ENCODE measurements at regions not wholly inside any gene's neighbourhood (a gene's known extent, or its start where the extent isn't known, plus 50 kb on each side); places are given as distances from the start of the nearest gene placed in this dataset.

DNA sequence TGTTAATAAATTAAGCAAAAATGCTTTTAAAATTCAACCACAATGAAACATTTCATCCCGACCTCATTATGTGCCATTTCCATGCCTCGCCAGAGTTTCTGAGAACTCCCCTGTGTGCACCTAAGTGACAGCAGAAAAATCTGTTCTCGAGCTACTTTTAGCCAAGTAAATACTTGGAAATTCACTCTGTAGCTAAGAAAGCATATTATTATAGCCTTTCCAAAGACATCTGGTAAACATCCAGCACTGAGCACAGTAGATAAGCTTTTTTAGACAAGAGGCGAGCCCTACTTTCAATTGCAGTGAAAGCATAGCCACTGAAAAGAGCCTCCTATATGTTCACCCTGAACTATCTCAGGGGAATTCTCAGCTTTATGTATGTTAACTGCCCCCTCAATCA, 242.8 kb upstream of the PSMD7 start:
- Histone ChIP-seq H4K20me1 (replicated peaks in 1 of 2; ENCODE audit: control insufficient read depth in 1 of 2, insufficient read depth in 2 of 2, low read length in 2 of 2) (no peaks in the 10 kb centered on the region), H2BK5ac (ENCODE audit: low read depth, low read length) (no peak overlapping the region), H3K23me2 (ENCODE audit: low read depth, low read length) (no peaks in the 10 kb centered on the region; the same call in 1 of the 2 replicates), H3K18ac (ENCODE audit: extremely low read depth, low read length) (no peak overlapping the region), H3K79me2 (ENCODE audit: control insufficient read depth in 1 of 2, insufficient read depth in 2 of 2, low read length in 2 of 2) (no peaks in the 10 kb centered on the region), H3K4me2 (ENCODE audit: insufficient read depth in 1 of 2, low read depth in 2 of 2, low read length in 2 of 2) (no peak overlapping the region), H3K36me3 (ENCODE audit: control insufficient read depth in 2 of 4, insufficient read depth in 4 of 4, low read length in 3 of 4) (no peaks in the 10 kb centered on the region), H4K91ac (replicated peaks; ENCODE audit: insufficient read length, low read length) (no peak overlapping the region), H3K9ac (replicated peaks in 1 of 4; ENCODE audit: extremely low read depth in 1 of 4, low read depth in 3 of 4, low read length in 3 of 4) (no peak overlapping the region), H3K27ac (ENCODE audit: low read depth, low read length) (no peak overlapping the region), H3K4me1 (replicated peaks in 1 of 4; ENCODE audit: control insufficient read depth in 3 of 4, insufficient read depth in 4 of 4, low read length in 3 of 4) (no peaks in the 10 kb centered on the region), H2BK15ac (ENCODE audit: low read length) (no peak overlapping the region), H2AFZ (ENCODE audit: low read length) (no peak overlapping the region), H3K4me3 (ENCODE audit: extremely low read depth in 1 of 4, insufficient read depth in 2 of 4, low read depth in 3 of 4, low read length in 4 of 4) (no peak overlapping the region), H3K4ac (replicated peaks; ENCODE audit: insufficient read length, low read depth, low read length) (no peak overlapping the region), H3K14ac (ENCODE audit: insufficient read length) (no peak overlapping the region), H3K23ac (ENCODE audit: insufficient read length) (no peak overlapping the region), H2AK5ac (ENCODE audit: low read depth, low read length) (no peak overlapping the region), H4K8ac (ENCODE audit: extremely low read depth, insufficient read depth, low read length) (no peak overlapping the region), H3K79me1 (ENCODE audit: low read depth, low read length) (no peaks in the 10 kb centered on the region), H3K27me3 (replicated peaks in 1 of 4; ENCODE audit: control insufficient read depth in 3 of 4, extremely low read depth in 1 of 4, insufficient read depth in 3 of 4, low read length in 3 of 4) (no peaks in the 10 kb centered on the region), H4K5ac (ENCODE audit: insufficient read length, low read depth, low read length) (no peak overlapping the region), H2BK20ac (ENCODE audit: low read length) (no peak overlapping the region), H2BK12ac (ENCODE audit: low read depth, low read length) (no peak overlapping the region), H3K9me3 (ENCODE audit: insufficient read depth in 2 of 2, low read depth in 1 of 2, low read length in 1 of 2) (peaks cover 7 to 15% of the 10 kb centered on the region in 2 experiments; a peak in 2 of 4 replicates), H2BK120ac (replicated peaks; ENCODE audit: low read depth, low read length) (no peak overlapping the region), H3K56ac (replicated peaks; ENCODE audit: insufficient read length, low read depth, low read length) (no peak overlapping the region)
- CTCF ChIA-PET (ENCODE audit: partially characterized antibody): interaction anchor here (0.7 to 1.1 kb wide), 2 partner anchors 9 to 10 kb away, joined by 3 read pairs; no protein-coding TSS in a partner anchor
- FAIRE-seq: no peak
- TF ChIP-seq SIX5 (IDR thresholded peaks at IDR 0.05; ENCODE audit: low read depth, low read length) (no peak), KDM1A (IDR thresholded peaks at IDR 0.05; ENCODE audit: borderline replicate concordance, low read length) (no peak), BACH1 (IDR thresholded peaks at IDR 0.05; ENCODE audit: low read length) (no peak), RBBP5 (IDR thresholded peaks at IDR 0.05; ENCODE audit: borderline replicate concordance, low read depth, low read length) (no peak), GABPA (IDR thresholded peaks at IDR 0.05; ENCODE audit: borderline replicate concordance, insufficient read depth, low read length) (no peak), SUZ12 (IDR thresholded peaks at IDR 0.05; ENCODE audit: low read length) (no peak)
- TF ChIP-seq, protein P1, sequence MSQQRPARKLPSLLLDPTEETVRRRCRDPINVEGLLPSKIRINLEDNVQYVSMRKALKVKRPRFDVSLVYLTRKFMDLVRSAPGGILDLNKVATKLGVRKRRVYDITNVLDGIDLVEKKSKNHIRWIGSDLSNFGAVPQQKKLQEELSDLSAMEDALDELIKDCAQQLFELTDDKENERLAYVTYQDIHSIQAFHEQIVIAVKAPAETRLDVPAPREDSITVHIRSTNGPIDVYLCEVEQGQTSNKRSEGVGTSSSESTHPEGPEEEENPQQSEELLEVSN (IDR thresholded peaks at IDR 0.05): no peak
- TF ChIP-seq, protein P2, sequence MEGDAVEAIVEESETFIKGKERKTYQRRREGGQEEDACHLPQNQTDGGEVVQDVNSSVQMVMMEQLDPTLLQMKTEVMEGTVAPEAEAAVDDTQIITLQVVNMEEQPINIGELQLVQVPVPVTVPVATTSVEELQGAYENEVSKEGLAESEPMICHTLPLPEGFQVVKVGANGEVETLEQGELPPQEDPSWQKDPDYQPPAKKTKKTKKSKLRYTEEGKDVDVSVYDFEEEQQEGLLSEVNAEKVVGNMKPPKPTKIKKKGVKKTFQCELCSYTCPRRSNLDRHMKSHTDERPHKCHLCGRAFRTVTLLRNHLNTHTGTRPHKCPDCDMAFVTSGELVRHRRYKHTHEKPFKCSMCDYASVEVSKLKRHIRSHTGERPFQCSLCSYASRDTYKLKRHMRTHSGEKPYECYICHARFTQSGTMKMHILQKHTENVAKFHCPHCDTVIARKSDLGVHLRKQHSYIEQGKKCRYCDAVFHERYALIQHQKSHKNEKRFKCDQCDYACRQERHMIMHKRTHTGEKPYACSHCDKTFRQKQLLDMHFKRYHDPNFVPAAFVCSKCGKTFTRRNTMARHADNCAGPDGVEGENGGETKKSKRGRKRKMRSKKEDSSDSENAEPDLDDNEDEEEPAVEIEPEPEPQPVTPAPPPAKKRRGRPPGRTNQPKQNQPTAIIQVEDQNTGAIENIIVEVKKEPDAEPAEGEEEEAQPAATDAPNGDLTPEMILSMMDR (IDR thresholded peaks at IDR 0.05; ENCODE audit: control extremely low read depth in 1 of 3, insufficient read depth in 1 of 3, low read depth in 1 of 3, low read length in 3 of 3): no peak
- POLR2A ChIA-PET (ENCODE audit: partially characterized antibody): no interaction called here
- 92% methylated on average over 4 of the region's 4 CpGs; no CpG with 5 or more reads in 1 of the 2 experiments for WGBS, 2 experiments (ENCODE audit: extremely low coverage in 1 of 2, insufficient coverage in 1 of 2, insufficient read length in 1 of 2, insufficient replicate concordance in 2 of 2, low coverage in 1 of 2, low lambda C conversion rate in 2 of 2, missing lambda C conversion rate in 1 of 2)
- DNase-seq (ENCODE audit: low read depth in 1 of 2, low spot score in 2 of 2): no peak

Measured in H1 (cell line).